ENCODE measurements at regions not wholly inside any gene's neighbourhood (a gene's known extent, or its start where the extent isn't known, plus 50 kb on each side); places are given as distances from the start of the nearest gene placed in this dataset.

GRCh38 chr3:141669434-141669833 is 68.7 kb upstream of the RNF7 start:
- no peak for DNase-seq

GRCh38 chr3:141677701-141678100 is 60.4 kb upstream of the RNF7 start:
- no peak for DNase-seq

GRCh38 chr3:141680620-141681389 is 57.3 kb upstream of the RNF7 start:
- DNase-seq, result peak in 1 of 2 experiments; percentile 22

GRCh38 chr3:141681390-141681780 is 56.7 kb upstream of the RNF7 start:
- no peak for DNase-seq

- no peak for DNase-seq
These were observed 56.1 kb upstream of the RNF7 start for GRCh38 chr3:141682007-141682406.

GRCh38 chr3:141682921-141683320 is 55.2 kb upstream of the RNF7 start:
- no peak for DNase-seq

- DNase-seq, result no peak
These were observed 53.3 kb upstream of the RNF7 start for GRCh38 chr3:141684758-141685157.

- DNase-seq, result peak; percentile 71 to 87
These were observed 51.4 kb upstream of the RNF7 start for GRCh38 chr3:141686466-141687291.

All from NCI-H524 (cell line).